ENCODE measurements at regions not wholly inside any gene's neighbourhood (a gene's known extent, or its start where the extent isn't known, plus 50 kb on each side); places are given as distances from the start of the nearest gene placed in this dataset.
"Not testable (repeated sequence)": the region's sequence is repeated elsewhere in the genome, so short reads cannot be mapped to it uniquely, and the experiment has no call there.

DNA sequence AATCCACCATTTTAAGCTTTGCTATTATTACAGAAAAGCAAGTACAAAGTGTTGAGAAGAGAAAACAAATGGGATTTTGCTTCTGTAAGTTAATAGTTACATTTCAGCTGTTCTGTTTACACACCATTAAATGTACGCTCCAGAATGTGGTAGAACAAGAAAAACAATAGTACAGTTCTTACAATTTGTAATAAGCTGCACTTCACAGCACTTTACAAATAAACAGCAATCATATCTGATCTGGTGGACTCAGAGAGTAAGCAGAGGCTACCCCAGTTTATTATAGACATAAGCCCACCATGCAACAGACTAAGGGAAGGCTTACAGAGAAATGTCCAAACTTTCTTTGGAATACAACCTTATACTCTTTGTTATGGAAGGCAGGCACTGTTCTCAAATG lies 126.4 kb downstream of the OXSM start:
- no peak for DNase-seq (ENCODE audit: low spot score)
- Mint-ChIP-seq H3K9me3 (no peaks in the 10 kb centered on the region), H3K27me3 (ENCODE audit: insufficient read depth, low read depth) (no peaks in the 10 kb centered on the region), H3K36me3 (no peaks in the 10 kb centered on the region), H3K4me1 (no peaks in the 10 kb centered on the region), H3K4me3 (no peak overlapping the region), H3K27ac (no peak overlapping the region)
- TF ChIP-seq, protein P1, sequence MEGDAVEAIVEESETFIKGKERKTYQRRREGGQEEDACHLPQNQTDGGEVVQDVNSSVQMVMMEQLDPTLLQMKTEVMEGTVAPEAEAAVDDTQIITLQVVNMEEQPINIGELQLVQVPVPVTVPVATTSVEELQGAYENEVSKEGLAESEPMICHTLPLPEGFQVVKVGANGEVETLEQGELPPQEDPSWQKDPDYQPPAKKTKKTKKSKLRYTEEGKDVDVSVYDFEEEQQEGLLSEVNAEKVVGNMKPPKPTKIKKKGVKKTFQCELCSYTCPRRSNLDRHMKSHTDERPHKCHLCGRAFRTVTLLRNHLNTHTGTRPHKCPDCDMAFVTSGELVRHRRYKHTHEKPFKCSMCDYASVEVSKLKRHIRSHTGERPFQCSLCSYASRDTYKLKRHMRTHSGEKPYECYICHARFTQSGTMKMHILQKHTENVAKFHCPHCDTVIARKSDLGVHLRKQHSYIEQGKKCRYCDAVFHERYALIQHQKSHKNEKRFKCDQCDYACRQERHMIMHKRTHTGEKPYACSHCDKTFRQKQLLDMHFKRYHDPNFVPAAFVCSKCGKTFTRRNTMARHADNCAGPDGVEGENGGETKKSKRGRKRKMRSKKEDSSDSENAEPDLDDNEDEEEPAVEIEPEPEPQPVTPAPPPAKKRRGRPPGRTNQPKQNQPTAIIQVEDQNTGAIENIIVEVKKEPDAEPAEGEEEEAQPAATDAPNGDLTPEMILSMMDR (IDR thresholded peaks at IDR 0.05) = no peak
- TF ChIP-seq EZH2phosphoT487 (IDR thresholded peaks at IDR 0.05) (no peak), EZH2 (IDR thresholded peaks at IDR 0.05) (no peak)
- no peaks in the 10 kb centered on the region for H3K36me3 ChIP-seq
- H3K9ac ChIP-seq = no peak overlapping the region
- no peak overlapping the region for H3K4me3 ChIP-seq
- H3K27ac ChIP-seq = no peak overlapping the region
- no peaks in the 10 kb centered on the region for H3F3A ChIP-seq (ENCODE audit: low read depth)
- H3K4me2 ChIP-seq = no peak overlapping the region
- H3K27me3 ChIP-seq = no peaks in the 10 kb centered on the region
- H3K9me3 ChIP-seq (ENCODE audit: low read depth) = no peaks in the 10 kb centered on the region
- no peaks in the 10 kb centered on the region for H4K20me1 ChIP-seq (ENCODE audit: low read depth)
- no peaks in the 10 kb centered on the region for H3K79me2 ChIP-seq (ENCODE audit: low read depth)
- H3K4me1 ChIP-seq = no peaks in the 10 kb centered on the region
- no peak overlapping the region for H2AFZ ChIP-seq (replicated peaks)

GRCh38 chr3:25931967-25932366 lies 142.1 kb downstream of the OXSM start:
- not testable (repeated sequence) for H3K9ac ChIP-seq; H3K36me3 Mint-ChIP-seq; H3K27ac ChIP-seq; H4K20me1 ChIP-seq (ENCODE audit: low read depth); DNase-seq (ENCODE audit: low spot score); H3K36me3 ChIP-seq; H3K27me3 Mint-ChIP-seq (ENCODE audit: insufficient read depth, low read depth); H3K27me3 ChIP-seq; H3K4me2 ChIP-seq; H2AFZ ChIP-seq (replicated peaks); H3K27ac Mint-ChIP-seq; H3K9me3 ChIP-seq (ENCODE audit: low read depth); H3F3A ChIP-seq (ENCODE audit: low read depth); H3K9me3 Mint-ChIP-seq; H3K4me1 Mint-ChIP-seq; H3K4me3 Mint-ChIP-seq; H3K4me3 ChIP-seq; H3K79me2 ChIP-seq (ENCODE audit: low read depth); H3K4me1 ChIP-seq

DNA sequence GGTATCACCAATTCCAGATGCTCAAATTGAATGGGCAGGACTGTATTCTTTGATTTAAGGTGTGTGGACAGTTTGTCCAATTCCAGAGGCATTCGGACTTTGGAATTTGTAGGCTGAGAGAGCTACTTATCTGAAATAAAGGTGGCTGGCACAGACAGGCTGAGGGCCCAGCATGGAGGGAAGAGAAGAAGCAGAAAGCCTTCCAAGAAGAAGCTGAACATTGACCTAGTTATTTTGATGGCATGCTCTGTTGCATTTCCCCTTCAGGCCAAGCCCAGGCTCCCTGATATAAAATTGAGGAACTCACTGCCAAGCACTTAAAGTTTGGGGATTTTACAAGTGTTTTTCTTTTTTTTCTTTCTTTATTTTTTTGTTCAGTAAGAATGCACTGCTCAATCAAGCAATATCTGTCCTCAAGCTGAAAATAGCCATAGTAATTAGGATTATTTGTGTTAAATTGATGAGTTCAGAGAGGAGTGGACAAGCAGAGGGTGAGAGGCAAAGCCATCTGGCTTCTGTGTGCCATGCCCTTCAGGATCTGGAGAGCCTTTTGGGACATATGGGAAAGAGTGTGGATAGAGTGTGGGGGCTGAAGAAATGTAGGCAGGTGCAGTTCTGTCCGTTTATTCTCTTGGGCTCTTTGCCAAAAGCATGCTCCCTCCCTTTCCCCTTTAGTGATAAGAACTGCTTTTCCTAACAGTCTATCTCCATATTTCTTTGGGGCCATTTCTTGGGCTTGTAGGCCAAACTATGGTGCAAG lies 148.9 kb downstream of the OXSM start:
- H3K4me3 Mint-ChIP-seq = no peak overlapping the region
- Histone ChIP-seq H4K20me1 (ENCODE audit: low read depth) (no peaks in the 10 kb centered on the region), H3K9me3 (ENCODE audit: low read depth) (no peaks in the 10 kb centered on the region), H3K36me3 (no peaks in the 10 kb centered on the region), H3K9ac (no peak overlapping the region), H3K27me3 (no peaks in the 10 kb centered on the region), H2AFZ (replicated peaks) (no peak overlapping the region), H3K4me2 (no peak overlapping the region), H3K27ac (no peak overlapping the region), H3F3A (ENCODE audit: low read depth) (no peaks in the 10 kb centered on the region), H3K4me3 (no peak overlapping the region), H3K79me2 (ENCODE audit: low read depth) (no peaks in the 10 kb centered on the region), H3K4me1 (no peaks in the 10 kb centered on the region)
- no peak overlapping the region for H3K27ac Mint-ChIP-seq
- no peaks in the 10 kb centered on the region for H3K4me1 Mint-ChIP-seq
- DNase-seq (ENCODE audit: low spot score) = no peak
- no peaks in the 10 kb centered on the region for H3K36me3 Mint-ChIP-seq
- TF ChIP-seq, protein P1 (IDR thresholded peaks at IDR 0.05) = no peak
- no peak for TF ChIP-seq EZH2 (IDR thresholded peaks at IDR 0.05)
- no peak for TF ChIP-seq EZH2phosphoT487 (IDR thresholded peaks at IDR 0.05)
- H3K27me3 Mint-ChIP-seq (ENCODE audit: insufficient read depth, low read depth) = peaks cover 2% of the 10 kb centered on the region
- no peaks in the 10 kb centered on the region for H3K9me3 Mint-ChIP-seq

- H3K36me3 ChIP-seq = no peaks in the 10 kb centered on the region
- no peaks in the 10 kb centered on the region for H3K27me3 ChIP-seq
- H3K9me3 Mint-ChIP-seq = no peaks in the 10 kb centered on the region
- no peak overlapping the region for H3K27ac ChIP-seq
- H3K9me3 ChIP-seq (ENCODE audit: low read depth) = no peaks in the 10 kb centered on the region
- no peaks in the 10 kb centered on the region for H3K79me2 ChIP-seq (ENCODE audit: low read depth)
- no peak for TF ChIP-seq EZH2phosphoT487 (IDR thresholded peaks at IDR 0.05)
- TF ChIP-seq, protein P1 (IDR thresholded peaks at IDR 0.05) = no peak
- TF ChIP-seq EZH2 (IDR thresholded peaks at IDR 0.05) = no peak
- no peak for DNase-seq (ENCODE audit: low spot score)
- no peaks in the 10 kb centered on the region for H4K20me1 ChIP-seq (ENCODE audit: low read depth)
- H3K36me3 Mint-ChIP-seq = no peaks in the 10 kb centered on the region
- no peak overlapping the region for H3K4me3 Mint-ChIP-seq
- H3K4me3 ChIP-seq = no peak overlapping the region
- H3K27ac Mint-ChIP-seq = no peak overlapping the region
- H3K9ac ChIP-seq = no peak overlapping the region
- H2AFZ ChIP-seq (replicated peaks) = no peak overlapping the region
- no peaks in the 10 kb centered on the region for H3F3A ChIP-seq (ENCODE audit: low read depth)
- H3K4me2 ChIP-seq = no peak overlapping the region
- no peaks in the 10 kb centered on the region for H3K4me1 ChIP-seq
- no peaks in the 10 kb centered on the region for H3K4me1 Mint-ChIP-seq
- H3K27me3 Mint-ChIP-seq (ENCODE audit: insufficient read depth, low read depth) = peaks cover 2% of the 10 kb centered on the region
Measured at GRCh38 chr3:25940935-25941334, 151.0 kb downstream of the OXSM start.
